ENCODE measurements at regions not wholly inside any gene's neighbourhood (a gene's known extent, or its start where the extent isn't known, plus 50 kb on each side); places are given as distances from the start of the nearest gene placed in this dataset.

DNA sequence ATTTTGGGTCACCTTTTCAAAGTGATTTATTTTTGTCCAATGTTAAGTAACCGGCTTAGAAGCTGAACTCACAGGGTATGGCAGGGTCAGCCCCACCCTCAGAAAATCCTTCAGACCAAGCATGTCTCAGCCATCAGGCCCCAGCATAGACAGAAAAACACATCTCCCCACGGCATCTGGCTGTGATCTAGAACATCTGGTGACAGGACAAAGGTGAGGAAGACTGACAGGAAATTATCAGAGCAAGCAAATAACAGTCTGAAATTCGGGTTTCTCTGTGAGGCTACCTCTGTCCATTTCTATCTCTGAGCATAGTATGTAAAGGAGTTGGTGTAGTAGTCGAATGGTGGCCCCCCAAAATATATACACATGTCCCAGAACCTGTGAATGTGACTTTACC lies 177.0 kb upstream of the C1GALT1 start:
- no peak for TF ChIP-seq POLR2A (IDR thresholded peaks at IDR 0.05)
- no peak for TF ChIP-seq CTCF (IDR thresholded peaks at IDR 0.05)
